ENCODE measurements at regions not wholly inside any gene's neighbourhood (a gene's known extent, or its start where the extent isn't known, plus 50 kb on each side); places are given as distances from the start of the nearest gene placed in this dataset.

DNA sequence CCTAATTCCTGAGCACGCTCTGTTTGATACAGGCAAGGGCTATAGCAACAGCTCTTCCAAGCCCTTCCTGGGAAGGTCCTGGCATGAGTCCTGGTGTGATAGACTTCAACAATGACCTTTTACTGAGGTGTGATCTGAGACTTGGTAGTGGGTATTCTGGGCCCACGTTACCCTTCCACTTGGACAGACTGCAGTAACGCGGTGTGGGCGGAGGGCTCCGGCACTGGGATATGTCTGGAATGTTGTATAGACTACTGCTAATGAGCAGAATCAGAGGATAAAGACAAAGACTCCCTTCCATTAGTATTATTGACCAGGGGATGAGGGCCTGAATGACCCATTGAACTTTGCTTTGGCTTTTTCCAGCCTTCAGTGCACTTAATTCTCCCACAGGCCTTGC lies 262.3 kb downstream of the RWDD3 start:
- TF ChIP-seq, protein P1, sequence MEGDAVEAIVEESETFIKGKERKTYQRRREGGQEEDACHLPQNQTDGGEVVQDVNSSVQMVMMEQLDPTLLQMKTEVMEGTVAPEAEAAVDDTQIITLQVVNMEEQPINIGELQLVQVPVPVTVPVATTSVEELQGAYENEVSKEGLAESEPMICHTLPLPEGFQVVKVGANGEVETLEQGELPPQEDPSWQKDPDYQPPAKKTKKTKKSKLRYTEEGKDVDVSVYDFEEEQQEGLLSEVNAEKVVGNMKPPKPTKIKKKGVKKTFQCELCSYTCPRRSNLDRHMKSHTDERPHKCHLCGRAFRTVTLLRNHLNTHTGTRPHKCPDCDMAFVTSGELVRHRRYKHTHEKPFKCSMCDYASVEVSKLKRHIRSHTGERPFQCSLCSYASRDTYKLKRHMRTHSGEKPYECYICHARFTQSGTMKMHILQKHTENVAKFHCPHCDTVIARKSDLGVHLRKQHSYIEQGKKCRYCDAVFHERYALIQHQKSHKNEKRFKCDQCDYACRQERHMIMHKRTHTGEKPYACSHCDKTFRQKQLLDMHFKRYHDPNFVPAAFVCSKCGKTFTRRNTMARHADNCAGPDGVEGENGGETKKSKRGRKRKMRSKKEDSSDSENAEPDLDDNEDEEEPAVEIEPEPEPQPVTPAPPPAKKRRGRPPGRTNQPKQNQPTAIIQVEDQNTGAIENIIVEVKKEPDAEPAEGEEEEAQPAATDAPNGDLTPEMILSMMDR (optimal IDR thresholded peaks at IDR 0.05 in 1 of 3, IDR thresholded peaks at IDR 0.05 in 1 of 3, conservative IDR thresholded peaks at IDR 0.05 in 1 of 3; ENCODE audit: extremely low read depth in 1 of 3, insufficient read depth in 2 of 3, low read length in 3 of 3) = no peak
- TF ChIP-seq EZH2 (IDR thresholded peaks at IDR 0.05; ENCODE audit: low read length) = no peak

All from keratinocyte (primary cell).